ENCODE measurements at regions not wholly inside any gene's neighbourhood (a gene's known extent, or its start where the extent isn't known, plus 50 kb on each side); places are given as distances from the start of the nearest gene placed in this dataset.
A peak's percentile ranks its signal among the peaks of the same experiment; 100 is the strongest.
"Not testable (repeated sequence)": the region's sequence is repeated elsewhere in the genome, so short reads cannot be mapped to it uniquely, and the experiment has no call there.

- H3K27me3 ChIP-seq, H3K4me1 ChIP-seq, DNase-seq, H3K36me3 ChIP-seq, H3K9me3 ChIP-seq: not testable (repeated sequence)
- peak overlapping the region in 1 of 4 donors; percentile 58 for H3K27ac ChIP-seq
- H3K4me3 ChIP-seq: peak overlapping the region in 2 of 4 donors; percentile 32 to 57
These were observed 2967.9 kb downstream of the RPIA start for GRCh38 chr2:91659189-91659916.

- not testable (repeated sequence) for H3K4me1 ChIP-seq
- peak in 2 of 3 donors; percentile 45 to 58 for DNase-seq
- peak overlapping the region in 2 of 4 donors; percentile 31 to 57 for H3K4me3 ChIP-seq
These were observed 2968.4 kb downstream of the RPIA start for GRCh38 chr2:91659917-91660275.

DNA sequence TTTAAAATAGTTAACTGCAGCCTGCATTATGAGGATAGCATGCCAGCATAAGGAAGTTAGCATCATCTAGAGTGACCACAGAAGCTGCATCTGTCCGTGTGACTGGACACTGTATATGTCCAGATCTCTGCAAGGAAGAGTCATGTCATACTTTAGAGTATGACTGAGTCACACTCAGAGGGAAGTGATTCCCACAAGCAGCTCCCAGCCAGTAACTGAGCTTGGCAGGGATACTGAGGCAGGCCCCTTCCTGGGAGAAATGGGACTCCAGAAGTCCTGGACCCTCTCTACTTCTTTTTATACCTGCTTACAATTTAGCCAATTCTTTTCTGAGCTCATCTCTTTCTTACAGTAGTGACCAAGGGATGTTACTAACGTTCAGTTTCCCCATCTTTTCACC lies 2975.9 kb downstream of the RPIA start:
- not testable (repeated sequence) for DNase-seq, H3K36me3 ChIP-seq, H3K27me3 ChIP-seq, H3K4me1 ChIP-seq, H3K4me3 ChIP-seq, H3K9me3 ChIP-seq, H3K27ac ChIP-seq

More at GRCh38 chr2:91659917-91660275, 2968.4 kb downstream of the RPIA start:
- peak in 1 of 2 donors; percentile 53 for TF ChIP-seq POLR2A (IDR thresholded peaks at IDR 0.05)
- H3K27me3 ChIP-seq, H3K36me3 ChIP-seq, H3K9me3 ChIP-seq: not testable (repeated sequence)
- H3K27ac ChIP-seq: peak overlapping the region in 1 of 4 donors; percentile 58

DNA sequence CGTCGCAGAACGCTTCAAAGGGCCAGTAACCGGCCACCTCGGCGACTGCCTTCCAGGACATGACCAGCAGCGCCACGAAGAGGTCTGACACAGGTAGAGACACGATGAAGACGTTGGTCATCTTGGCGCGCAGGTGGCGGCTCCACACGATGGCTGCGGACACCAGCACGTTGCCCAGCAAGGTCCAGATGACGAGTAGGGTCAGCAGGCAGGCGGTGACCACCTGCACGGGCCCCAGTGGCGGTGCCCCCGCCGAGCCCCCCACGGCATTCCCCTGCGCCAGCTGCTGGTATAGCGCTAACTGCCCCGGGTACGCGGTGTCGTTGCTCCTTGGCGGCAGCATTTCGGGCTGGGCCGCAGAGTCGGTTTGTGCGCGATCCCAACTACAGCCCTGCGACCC lies 2994.1 kb downstream of the RPIA start:
- H3K4me1 ChIP-seq, H3K36me3 ChIP-seq, H3K27ac ChIP-seq, DNase-seq, H3K27me3 ChIP-seq, H3K4me3 ChIP-seq, H3K9me3 ChIP-seq: not testable (repeated sequence)

DNA sequence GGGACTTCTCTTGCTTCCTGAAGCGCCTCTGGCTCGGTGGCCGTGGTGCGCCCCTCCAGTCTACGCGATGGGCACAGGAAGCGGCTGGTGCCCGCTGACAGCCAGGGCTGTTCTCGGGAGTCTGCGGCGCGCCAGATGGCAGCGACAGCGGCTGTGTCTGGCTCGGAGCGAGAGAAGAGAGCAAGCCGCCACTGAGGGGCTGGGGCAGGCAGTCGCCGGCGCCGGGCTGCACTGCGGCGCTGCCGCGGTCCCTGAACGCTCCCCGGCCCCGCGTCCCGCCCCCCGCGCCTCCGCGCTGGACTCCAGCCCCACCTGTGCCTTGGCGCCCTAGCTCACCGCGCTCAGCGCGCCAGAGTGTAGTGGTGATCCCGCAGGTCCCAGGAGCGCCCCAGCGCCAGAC lies 2994.6 kb downstream of the RPIA start:
- not testable (repeated sequence) for H3K27ac ChIP-seq, H3K9me3 ChIP-seq, H3K36me3 ChIP-seq, H3K4me1 ChIP-seq, H3K27me3 ChIP-seq
- DNase-seq: peak in 1 of 3 donors; percentile 40
- H3K4me3 ChIP-seq: peak overlapping the region in 1 of 4 donors; percentile 30

Small RNA genes in the stretch of these regions (small RNA-seq; reads per million reads assigned to genes)
- gene AC233266.1 (0 reads per million in 2 donors), gene RNA5SP100 (0 reads per million in 2 donors)

Data from Peyer's patch (tissue), 4 donors.